GM12878 (cell line): ENCODE measurements at regions not wholly inside any gene's neighbourhood (a gene's known extent, or its start where the extent isn't known, plus 50 kb on each side); places are given as distances from the start of the nearest gene placed in this dataset.

ENCODE experiments used
- ATAC-seq: fragments of 200-7000 bp; cut with Tn5 transposase; 3 replicates; pipeline ENCODE4 v1.9.1; 2020; ENCODE audit warnings: mild to moderate bottlenecking, moderate library complexity
- BruUV-seq: library from RNA; stranded (reverse); fragments of 400-500 nt; replicated peaks from 2 replicates; lab custom pipeline; 2021; lab: Mats Ljungman, UMichigan
- CTCF ChIA-PET: fragments of 300-600 bp; sonication (Branson Sonifier 250); formaldehyde crosslinking; extraction: SDS; loops from one replicate; lab custom pipeline; 2021; ENCODE audit warnings: inconsistent platforms; lab: Yijun Ruan, JAX
- POLR2A ChIA-PET: fragments of 350-600 bp; formaldehyde crosslinking; extraction: SDS; loops from one replicate; lab custom pipeline; 2021; ENCODE audit warnings: inconsistent platforms; lab: Charles Lee
- RAD21 ChIA-PET: fragments of 300-600 bp; sonication (Branson Sonifier 250); formaldehyde crosslinking; loops from one replicate; lab custom pipeline; 2023; ENCODE audit warnings: antibody characterized with exemption; ENCODE audit not compliant: unreplicated experiment; lab: Charles Lee
- SMC1A ChIA-PET: fragments of 300-600 bp; sonication (Branson Sonifier 250); formaldehyde crosslinking; loops from one replicate; lab custom pipeline; 2023; ENCODE audit not compliant: unreplicated experiment, uncharacterized antibody; lab: Charles Lee
- DNase-seq: peaks from one replicate; pipeline ENCODE4 v3.0.0-alpha.2; 2011; ENCODE audit warnings: low read depth, low spot score
- FAIRE-seq: peaks from 3 replicates; lab custom pipeline; 2011; peaks lifted over from hg19 to GRCh38; lab: Jason Lieb, UNC
- H2AFZ ChIP-seq: 2 replicates; pipeline ENCODE4 v1.6.0; 2011; ENCODE audit warnings: low read depth, low read length, control low read depth; ENCODE audit not compliant: control insufficient read depth
- H3K27ac ChIP-seq: 2 replicates; pipeline ENCODE4 v1.5.1; 2011; ENCODE audit warnings: control low read depth; ENCODE audit not compliant: control insufficient read depth, insufficient read depth
- H3K27me3 ChIP-seq, 2 experiments: replicated peaks in 1 of 2; 2 replicates each; pipeline versions ENCODE4 v1.6.0 to v1.6.1; 2011; ENCODE audit warnings: low read length in 1 of 2; ENCODE audit not compliant: control insufficient read depth in 2 of 2, insufficient read depth in 2 of 2
- H3K36me3 ChIP-seq, 2 experiments: 2 replicates each; pipeline ENCODE4 v1.5.1; 2011; ENCODE audit warnings: low read length in 1 of 2; ENCODE audit not compliant: control insufficient read depth in 2 of 2, insufficient read depth in 2 of 2
- H3K4me1 ChIP-seq: 2 replicates; pipeline ENCODE4 v1.6.1; 2011; ENCODE audit warnings: mild to moderate bottlenecking, low read length, moderate library complexity, mixed read lengths; ENCODE audit not compliant: control insufficient read depth, insufficient read depth
- H3K4me2 ChIP-seq: 2 replicates; pipeline ENCODE4 v1.6.0; 2011; ENCODE audit warnings: control low read depth; ENCODE audit not compliant: control insufficient read depth, insufficient read depth
- H3K4me3 ChIP-seq: fragments of 200-600 bp; sonication (generic); 2 replicates; pipeline ENCODE4 v1.5.1; 2016
- H3K79me2 ChIP-seq: 2 replicates; pipeline ENCODE4 v1.6.0; 2011; ENCODE audit warnings: low read length; ENCODE audit not compliant: control insufficient read depth, insufficient read depth
- H3K9ac ChIP-seq: 2 replicates; pipeline ENCODE4 v1.8.0; 2011; ENCODE audit warnings: low read length, control low read depth, mixed read lengths; ENCODE audit not compliant: control insufficient read depth, insufficient read depth
- H3K9me3 ChIP-seq: replicated peaks from 3 replicates; pipeline ENCODE4 v1.5.1; 2011; ENCODE audit warnings: mild to moderate bottlenecking, low read length; ENCODE audit not compliant: control insufficient read depth, insufficient read depth
- H4K20me1 ChIP-seq: 2 replicates; pipeline ENCODE4 v1.6.0; 2011; ENCODE audit not compliant: control insufficient read depth, insufficient read depth
- FOS ChIP-seq: IDR thresholded peaks from 3 replicates; pipeline ENCODE4 v1.6.1; 2011; ENCODE audit warnings: borderline replicate concordance; ENCODE audit not compliant: insufficient read length; ENCODE audit errors: extremely low read depth
- POLR2A ChIP-seq: IDR thresholded peaks from 2 replicates; pipeline ENCODE4 v1.6.1; 2011; ENCODE audit warnings: low read depth, mild to moderate bottlenecking, low read length
- WGBS: methylation state at CpG from one replicate; pipeline ENCODE4 v1.1.6; 2016; ENCODE audit warnings: low lambda C conversion rate; ENCODE audit not compliant: insufficient replicate concordance, insufficient coverage; ENCODE audit errors: missing lambda C conversion rate; 5-methylcytosine and 5-hydroxymethylcytosine counted together
- in situ Hi-C: fragments of 300-500 bp; cut with MboI; formaldehyde crosslinking; loops from 9 replicates; pipeline ENCODE4 v1.14.3; 2018; ENCODE audit warnings: mixed read lengths
- intact Hi-C: fragments of 100-400 bp; cut with micrococcal nuclease; formaldehyde crosslinking; loops from one replicate; pipeline ENCODE4 v1.14.2; 2022; ENCODE audit not compliant: unreplicated experiment
- TF ChIP-seq, protein P1 (sequence below): fragments of 450-650 bp; IDR thresholded peaks from 2 replicates; pipeline ENCODE4 v1.6.1; 2016; ENCODE audit warnings: mild to moderate bottlenecking

DNA sequence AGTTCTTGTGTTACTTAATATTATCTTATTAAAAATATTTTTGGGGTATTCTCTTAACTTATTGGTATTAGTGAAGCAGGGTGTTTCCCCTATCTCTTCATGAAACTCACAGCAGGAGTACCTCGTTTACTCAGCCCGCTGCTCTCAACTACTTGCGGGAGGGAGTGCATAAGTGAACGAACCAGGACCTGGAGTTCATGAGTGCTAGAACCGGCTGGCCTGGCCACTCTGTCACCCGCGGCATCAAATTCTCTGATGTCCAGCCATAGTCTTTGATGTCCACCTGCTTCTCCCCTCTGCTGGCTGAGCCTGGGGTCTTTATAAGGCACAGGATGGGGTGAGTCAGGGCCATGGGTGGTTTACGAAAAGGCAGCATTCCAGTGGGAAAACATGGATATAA is 216.7 kb upstream of the ANO5 start:
- no TSS peak for BruUV-seq
- WGBS: 46% methylated on average over 8 of the region's 8 CpGs

DNA sequence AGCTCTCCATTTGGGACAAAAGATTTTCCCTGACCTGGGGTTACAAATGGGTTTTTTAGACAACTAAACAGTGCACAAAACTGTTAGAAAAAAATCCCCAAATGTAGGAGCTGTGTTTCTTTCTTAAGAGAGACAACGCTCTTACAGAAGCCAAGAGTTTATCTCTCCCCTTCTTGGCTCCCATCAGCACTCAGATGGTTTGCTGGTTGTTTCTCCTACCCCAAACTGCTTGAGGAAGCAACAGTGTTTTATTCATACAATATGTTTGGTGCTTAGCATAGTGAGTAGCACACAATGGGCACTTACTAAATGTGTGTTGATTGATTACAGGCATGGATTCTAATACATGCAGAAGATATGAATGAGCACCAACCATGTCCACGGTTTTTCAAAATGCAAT is 209.5 kb upstream of the ANO5 start:
- TF ChIP-seq FOS: no peak
- FAIRE-seq: no peak
- H3K79me2 ChIP-seq: no peaks in the 10 kb centered on the region
- H3K4me1 ChIP-seq: no peaks in the 10 kb centered on the region
- RAD21 ChIA-PET: no interaction called here
- H3K4me3 ChIP-seq: no peak overlapping the region
- H3K9ac ChIP-seq: no peak overlapping the region
- no peak overlapping the region for H3K4me2 ChIP-seq
- ATAC-seq: no peak
- 2% methylated on average over 2 of the region's 2 CpGs for WGBS
- H3K27me3 ChIP-seq: no peaks in the 10 kb centered on the region
- no peaks in the 10 kb centered on the region for H4K20me1 ChIP-seq
- no peaks in the 10 kb centered on the region for H3K36me3 ChIP-seq
- intact Hi-C loops (loop anchor here (10.0 kb wide), 1 partner anchor 469 kb away; no protein-coding TSS in a partner anchor), in situ Hi-C loops (no loop called here)
- no peak for DNase-seq
- SMC1A ChIA-PET: interaction anchor here (1.4 kb wide), 1 partner anchor 147 kb away, joined by 4 read pairs; no protein-coding TSS in a partner anchor
- POLR2A ChIA-PET: no interaction called here
- H2AFZ ChIP-seq: no peak overlapping the region
- H3K27ac ChIP-seq: no peak overlapping the region
- CTCF ChIA-PET: no interaction called here
- no TSS peak for BruUV-seq
- H3K9me3 ChIP-seq: no peaks in the 10 kb centered on the region

More for the DNA sequence above, 216.7 kb upstream of the ANO5 start:
- intact Hi-C loops: no loop called here
- DNase-seq (no peak), FAIRE-seq (no peak), ATAC-seq (no peak)
- Histone ChIP-seq H3K4me3 (no peak overlapping the region), H3K36me3 (no peaks in the 10 kb centered on the region), H2AFZ (no peak overlapping the region), H3K27me3 (no peaks in the 10 kb centered on the region), H4K20me1 (no peaks in the 10 kb centered on the region), H3K27ac (no peak overlapping the region), H3K9ac (no peak overlapping the region), H3K79me2 (no peaks in the 10 kb centered on the region), H3K4me1 (no peaks in the 10 kb centered on the region), H3K9me3 (no peaks in the 10 kb centered on the region), H3K4me2 (no peak overlapping the region)
- in situ Hi-C loops: no loop called here
- RAD21 ChIA-PET: no interaction called here
- CTCF ChIA-PET: no interaction called here
- POLR2A ChIA-PET: no interaction called here
- SMC1A ChIA-PET: no interaction called here
- TF ChIP-seq, protein P1, sequence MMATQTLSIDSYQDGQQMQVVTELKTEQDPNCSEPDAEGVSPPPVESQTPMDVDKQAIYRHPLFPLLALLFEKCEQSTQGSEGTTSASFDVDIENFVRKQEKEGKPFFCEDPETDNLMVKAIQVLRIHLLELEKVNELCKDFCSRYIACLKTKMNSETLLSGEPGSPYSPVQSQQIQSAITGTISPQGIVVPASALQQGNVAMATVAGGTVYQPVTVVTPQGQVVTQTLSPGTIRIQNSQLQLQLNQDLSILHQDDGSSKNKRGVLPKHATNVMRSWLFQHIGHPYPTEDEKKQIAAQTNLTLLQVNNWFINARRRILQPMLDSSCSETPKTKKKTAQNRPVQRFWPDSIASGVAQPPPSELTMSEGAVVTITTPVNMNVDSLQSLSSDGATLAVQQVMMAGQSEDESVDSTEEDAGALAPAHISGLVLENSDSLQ: no peak
- no peak for TF ChIP-seq POLR2A
